BE2C (cell line): ENCODE measurements at regions not wholly inside any gene's neighbourhood (a gene's known extent, or its start where the extent isn't known, plus 50 kb on each side); places are given as distances from the start of the nearest gene placed in this dataset.

Experiments used
- DNase-seq: peaks from one replicate; pipeline ENCODE4 v3.0.0-alpha.2; 2020
- H3K27me3 ChIP-seq: fragments of 250-450 bp; sonication (Bioruptor Pico); 2 replicates; pipeline ENCODE4 v1.5.1; 2020; ENCODE audit warnings: mild to moderate bottlenecking
- H3K36me3 ChIP-seq: fragments of 250-450 bp; sonication (Bioruptor Pico); 2 replicates; pipeline ENCODE4 v1.5.1; 2020; ENCODE audit warnings: mild to moderate bottlenecking
- H3K4me1 ChIP-seq: fragments of 250-450 bp; sonication (Bioruptor Pico); 2 replicates; pipeline ENCODE4 v1.5.1; 2020
- H3K4me3 ChIP-seq: 2 replicates; pipeline ENCODE4 v1.5.1; 2011; ENCODE audit warnings: low read depth, low read length
- H3K9me3 ChIP-seq: fragments of 250-450 bp; sonication (Bioruptor Pico); 2 replicates; pipeline ENCODE4 v1.5.1; 2020
- TF ChIP-seq, protein P1 (sequence below): IDR thresholded peaks from 2 replicates; pipeline ENCODE4 v1.5.1; 2012; ENCODE audit warnings: mild to moderate bottlenecking, low read depth, low read length

DNA sequence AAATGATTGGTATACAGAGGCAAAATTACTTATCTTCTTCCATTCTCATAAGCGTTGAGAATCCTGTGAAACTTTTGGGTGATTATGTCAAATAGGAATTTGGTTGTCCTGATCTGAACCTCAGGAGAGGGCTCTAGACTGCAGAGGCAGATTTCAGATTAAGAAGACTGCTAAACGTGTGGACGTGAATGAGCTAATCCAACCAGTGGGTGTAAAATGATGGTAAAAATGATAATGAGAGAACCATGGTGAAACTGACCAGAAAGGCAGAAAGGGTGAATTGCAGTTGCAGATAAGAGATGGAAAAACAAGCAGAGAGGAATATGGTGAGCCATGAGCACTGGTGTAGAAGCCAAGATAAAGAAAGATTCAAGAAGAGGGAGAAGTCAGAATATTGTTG is 1200.2 kb upstream of the CDH6 start:
- TF ChIP-seq, protein P1, sequence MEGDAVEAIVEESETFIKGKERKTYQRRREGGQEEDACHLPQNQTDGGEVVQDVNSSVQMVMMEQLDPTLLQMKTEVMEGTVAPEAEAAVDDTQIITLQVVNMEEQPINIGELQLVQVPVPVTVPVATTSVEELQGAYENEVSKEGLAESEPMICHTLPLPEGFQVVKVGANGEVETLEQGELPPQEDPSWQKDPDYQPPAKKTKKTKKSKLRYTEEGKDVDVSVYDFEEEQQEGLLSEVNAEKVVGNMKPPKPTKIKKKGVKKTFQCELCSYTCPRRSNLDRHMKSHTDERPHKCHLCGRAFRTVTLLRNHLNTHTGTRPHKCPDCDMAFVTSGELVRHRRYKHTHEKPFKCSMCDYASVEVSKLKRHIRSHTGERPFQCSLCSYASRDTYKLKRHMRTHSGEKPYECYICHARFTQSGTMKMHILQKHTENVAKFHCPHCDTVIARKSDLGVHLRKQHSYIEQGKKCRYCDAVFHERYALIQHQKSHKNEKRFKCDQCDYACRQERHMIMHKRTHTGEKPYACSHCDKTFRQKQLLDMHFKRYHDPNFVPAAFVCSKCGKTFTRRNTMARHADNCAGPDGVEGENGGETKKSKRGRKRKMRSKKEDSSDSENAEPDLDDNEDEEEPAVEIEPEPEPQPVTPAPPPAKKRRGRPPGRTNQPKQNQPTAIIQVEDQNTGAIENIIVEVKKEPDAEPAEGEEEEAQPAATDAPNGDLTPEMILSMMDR = no peak
- no peak for DNase-seq
- Histone ChIP-seq H3K9me3 (no peaks in the 10 kb centered on the region), H3K4me3 (no peak overlapping the region), H3K4me1 (no peaks in the 10 kb centered on the region; the same call in 1 of the 2 replicates), H3K27me3 (no peaks in the 10 kb centered on the region), H3K36me3 (no peaks in the 10 kb centered on the region)

- H3K36me3 ChIP-seq = no peaks in the 10 kb centered on the region
- TF ChIP-seq, protein P1 = no peak
- no peaks in the 10 kb centered on the region for H3K27me3 ChIP-seq
- no peaks in the 10 kb centered on the region for H3K9me3 ChIP-seq
- H3K4me3 ChIP-seq = no peak overlapping the region
- H3K4me1 ChIP-seq = no peaks in the 10 kb centered on the region; the same call in 1 of the 2 replicates
- DNase-seq = no peak
Measured at GRCh38 chr5:29992248-29992647, 1201.2 kb upstream of the CDH6 start.

DNA sequence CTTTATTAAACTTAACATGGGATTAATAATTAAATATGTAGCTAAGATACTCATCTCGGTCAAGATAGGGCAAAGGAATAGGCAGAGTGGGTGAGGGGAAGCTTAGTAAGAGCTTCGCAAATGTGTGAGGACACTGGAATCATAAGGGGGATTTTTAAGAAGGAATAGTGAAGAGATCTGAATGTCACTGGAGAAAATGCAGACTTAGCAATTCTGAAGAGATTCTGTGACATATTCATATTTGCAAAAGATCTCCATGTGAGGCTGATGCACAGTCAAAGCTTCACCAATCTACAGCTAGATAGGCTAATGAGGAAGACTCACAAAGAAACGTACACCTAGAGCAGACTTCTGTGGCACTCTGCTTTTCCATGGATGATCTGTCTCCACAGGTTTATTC is 1202.8 kb upstream of the CDH6 start:
- DNase-seq = no peak
- Histone ChIP-seq H3K27me3 (no peaks in the 10 kb centered on the region), H3K4me1 (no peaks in the 10 kb centered on the region; the same call in 1 of the 2 replicates), H3K9me3 (no peaks in the 10 kb centered on the region), H3K36me3 (no peaks in the 10 kb centered on the region), H3K4me3 (no peak overlapping the region)
- TF ChIP-seq, protein P1 = no peak

- no peaks in the 10 kb centered on the region for H3K9me3 ChIP-seq
- H3K27me3 ChIP-seq = no peaks in the 10 kb centered on the region
- TF ChIP-seq, protein P1 = no peak
- no peaks in the 10 kb centered on the region for H3K36me3 ChIP-seq
- DNase-seq = no peak
- H3K4me1 ChIP-seq = peaks cover 10% of the 10 kb centered on the region
- no peak overlapping the region for H3K4me3 ChIP-seq
Measured at GRCh38 chr5:29984156-29984540, 1209.3 kb upstream of the CDH6 start.

DNA sequence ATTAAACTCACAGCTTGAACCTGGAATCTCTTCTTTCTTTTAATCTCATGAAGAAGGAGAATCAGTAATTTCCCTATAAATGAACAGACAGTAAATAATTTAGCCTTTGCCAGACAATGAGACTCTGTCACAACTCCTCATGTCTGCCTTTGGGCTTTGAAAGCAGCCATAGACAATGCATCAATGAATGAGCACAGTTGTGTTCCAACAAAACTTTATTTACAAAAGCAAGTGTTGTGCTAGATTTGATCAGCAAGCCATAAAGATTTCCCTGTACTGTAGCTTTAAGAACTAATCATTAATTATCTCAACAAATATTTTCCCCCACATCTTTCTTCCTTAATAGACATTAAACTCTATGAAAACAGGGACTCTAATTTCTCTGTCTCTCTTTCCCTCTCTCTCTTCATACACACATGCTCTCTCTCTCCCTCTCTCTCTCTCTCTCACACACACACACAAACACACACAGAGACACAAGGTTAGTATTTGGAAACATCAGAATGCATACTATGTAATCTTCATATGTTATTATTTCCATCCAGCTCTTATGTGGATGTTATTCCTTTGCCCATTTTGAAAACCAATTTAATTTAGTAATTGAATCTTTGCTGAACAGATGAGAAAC is 1209.8 kb upstream of the CDH6 start:
- no peak for DNase-seq
- Histone ChIP-seq H3K36me3 (no peaks in the 10 kb centered on the region), H3K4me1 (peaks cover 10% of the 10 kb centered on the region), H3K4me3 (no peak overlapping the region), H3K27me3 (no peaks in the 10 kb centered on the region), H3K9me3 (no peaks in the 10 kb centered on the region)
- TF ChIP-seq, protein P1 = no peak

GRCh38 chr5:29982457-29982856 is 1211.0 kb upstream of the CDH6 start:
- Histone ChIP-seq H3K4me3 (no peak overlapping the region), H3K36me3 (no peaks in the 10 kb centered on the region), H3K4me1 (peaks cover 10% of the 10 kb centered on the region), H3K9me3 (no peaks in the 10 kb centered on the region), H3K27me3 (no peaks in the 10 kb centered on the region)
- no peak for DNase-seq
- TF ChIP-seq, protein P1 = no peak
